ENCODE measurements at regions not wholly inside any gene's neighbourhood (a gene's known extent, or its start where the extent isn't known, plus 50 kb on each side); places are given as distances from the start of the nearest gene placed in this dataset.

GRCh38 chr5:173762930-173763329, 125.2 kb upstream of the CPEB4 start:
- no peak for DNase-seq (ENCODE audit: low read depth)

- DNase-seq (ENCODE audit: low read depth): no peak
Observed at GRCh38 chr5:173763410-173763809, 124.7 kb upstream of the CPEB4 start.

DNA sequence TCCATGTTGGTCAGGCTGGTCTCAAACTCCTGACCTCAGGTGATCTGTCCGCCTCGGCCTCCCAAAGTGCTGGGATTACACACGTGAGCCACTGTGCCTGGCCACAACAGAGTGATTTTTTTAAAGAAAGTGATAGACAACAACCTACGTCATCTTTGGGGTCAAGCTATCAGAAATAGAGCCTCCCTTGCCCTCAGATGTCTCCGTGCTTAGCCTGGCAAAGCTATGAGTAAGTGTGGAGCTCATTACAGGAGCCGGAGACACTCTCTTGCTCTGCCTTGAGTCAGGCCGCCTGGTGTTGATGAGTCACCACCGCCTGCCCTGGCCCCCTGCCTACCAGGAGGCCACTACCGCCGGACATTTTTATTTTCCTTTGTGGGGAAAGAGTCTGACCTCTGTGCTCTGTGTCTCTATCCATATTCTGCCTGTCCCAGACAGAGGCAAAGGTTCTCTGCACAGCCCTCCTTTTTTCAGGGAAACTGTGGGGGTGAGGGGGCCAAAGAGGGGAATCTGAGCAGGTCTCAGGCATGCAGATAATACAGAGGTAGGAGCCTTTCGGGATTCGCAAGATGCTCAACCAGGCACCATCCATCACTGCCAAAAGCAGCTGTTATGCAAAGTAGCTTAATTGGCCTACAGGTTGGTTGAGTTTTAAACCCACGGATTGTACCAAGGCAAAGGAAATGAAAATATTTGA, 123.7 kb upstream of the CPEB4 start:
- DNase-seq (ENCODE audit: low read depth): peak; percentile 97

- no peak for DNase-seq (ENCODE audit: low read depth)
Observed at GRCh38 chr5:173765029-173765644, 123.0 kb upstream of the CPEB4 start.

DNA sequence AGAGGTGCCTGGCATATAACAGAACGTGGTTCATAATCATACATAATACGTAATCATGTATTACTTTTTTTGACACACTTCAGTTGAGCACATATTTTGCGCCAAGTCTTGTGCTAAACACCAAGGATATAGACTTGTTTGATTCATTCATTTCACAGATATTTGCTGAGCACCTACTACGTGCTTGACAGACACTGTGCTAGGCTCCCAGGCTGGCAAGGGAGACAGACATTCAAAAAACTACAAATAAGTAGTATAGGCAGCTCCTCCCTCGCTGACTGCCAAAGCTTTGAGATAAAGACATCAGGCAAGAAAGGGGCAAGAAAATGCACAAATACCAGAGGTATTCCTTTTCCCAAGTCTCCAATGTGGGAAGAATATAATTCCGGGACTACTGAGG, 122.5 kb upstream of the CPEB4 start:
- DNase-seq (ENCODE audit: low read depth): no peak

DNA sequence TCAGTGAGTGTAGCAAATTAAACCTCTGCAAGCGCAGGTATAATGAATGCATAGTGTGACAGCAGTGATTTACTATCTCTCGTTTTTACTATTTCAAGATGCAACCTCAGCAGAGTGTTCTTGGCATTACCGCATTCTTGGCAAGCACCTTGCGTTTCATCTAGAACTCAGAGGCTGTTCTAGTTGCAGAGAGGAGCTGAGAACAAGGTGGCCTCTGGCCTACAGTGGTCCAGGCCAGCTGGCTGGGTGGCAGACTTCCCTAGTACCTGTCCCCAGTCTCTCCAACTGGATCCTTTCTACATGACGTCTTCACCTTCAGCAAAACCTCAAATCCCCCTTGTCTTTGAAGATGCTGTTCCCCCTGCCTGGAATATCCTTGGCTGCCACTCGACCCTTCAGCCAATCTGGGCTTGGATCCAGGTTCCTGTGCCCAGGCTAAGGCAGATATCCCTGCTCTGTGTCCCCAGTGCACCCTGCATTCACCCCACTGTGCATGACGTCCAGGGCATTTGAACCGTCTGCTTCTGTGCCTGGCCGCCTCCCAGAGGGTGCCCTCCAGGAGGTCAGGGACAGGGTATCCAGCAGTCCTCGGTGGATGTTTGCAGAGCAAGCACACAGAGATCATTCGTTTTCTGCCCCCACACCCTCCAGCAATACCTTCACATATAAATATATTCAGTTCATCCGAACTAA, 120.4 kb upstream of the CPEB4 start:
- no peak for DNase-seq (ENCODE audit: low read depth)

GRCh38 chr5:173768267-173768806, 119.8 kb upstream of the CPEB4 start:
- no peak for DNase-seq (ENCODE audit: low read depth)

DNA sequence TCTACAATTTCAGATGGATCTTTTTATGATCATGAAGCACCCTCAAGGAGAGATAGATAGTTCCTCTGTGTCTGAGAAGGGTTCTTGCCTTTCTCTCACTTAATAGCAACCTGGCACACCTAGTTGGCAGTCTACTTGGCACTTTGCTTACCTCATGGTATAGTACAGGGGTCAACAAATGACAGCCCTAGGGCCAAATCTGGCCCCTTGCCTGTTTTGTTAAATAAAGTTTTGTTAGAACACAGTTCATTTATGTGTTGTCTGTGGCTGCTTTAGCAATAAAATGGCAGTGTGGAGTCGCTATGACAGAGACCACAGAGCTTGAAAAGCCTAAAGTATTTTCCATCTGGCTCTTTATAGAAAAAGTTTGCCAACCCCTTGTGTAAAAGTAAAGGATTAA, 119.3 kb upstream of the CPEB4 start:
- DNase-seq (ENCODE audit: low read depth): no peak

- no peak for DNase-seq (ENCODE audit: low read depth)
Observed at GRCh38 chr5:173770637-173771036, 117.5 kb upstream of the CPEB4 start.

DNA sequence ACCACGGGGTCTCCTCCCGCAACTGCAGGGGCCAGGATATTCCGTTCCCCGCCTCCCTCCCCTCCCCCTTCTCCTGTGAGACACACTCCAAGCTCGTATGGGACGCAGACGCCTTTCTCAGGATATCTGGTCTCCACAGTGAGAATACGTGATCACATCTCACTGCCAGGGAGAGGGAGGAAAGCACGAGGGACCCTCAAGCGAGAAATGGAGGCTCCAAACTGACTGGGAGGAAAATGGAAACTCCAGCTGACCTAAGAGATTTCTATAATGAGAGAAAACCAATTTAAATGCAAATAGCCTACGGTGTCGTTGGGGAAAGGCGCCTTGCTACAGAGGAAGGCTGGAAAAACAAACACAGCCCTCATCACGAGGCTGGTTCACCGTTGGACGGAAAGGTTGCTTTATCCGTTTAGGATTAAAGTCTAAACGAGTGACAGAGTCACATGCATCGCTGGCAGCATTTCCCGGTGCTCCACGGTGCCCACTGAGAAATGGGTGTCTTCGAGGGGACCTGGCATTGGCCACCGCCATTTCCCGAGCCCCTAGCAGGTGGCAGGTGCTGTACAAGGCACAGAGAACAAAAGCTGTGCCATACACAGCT, 116.9 kb upstream of the CPEB4 start:
- DNase-seq (ENCODE audit: low read depth): no peak

DNA sequence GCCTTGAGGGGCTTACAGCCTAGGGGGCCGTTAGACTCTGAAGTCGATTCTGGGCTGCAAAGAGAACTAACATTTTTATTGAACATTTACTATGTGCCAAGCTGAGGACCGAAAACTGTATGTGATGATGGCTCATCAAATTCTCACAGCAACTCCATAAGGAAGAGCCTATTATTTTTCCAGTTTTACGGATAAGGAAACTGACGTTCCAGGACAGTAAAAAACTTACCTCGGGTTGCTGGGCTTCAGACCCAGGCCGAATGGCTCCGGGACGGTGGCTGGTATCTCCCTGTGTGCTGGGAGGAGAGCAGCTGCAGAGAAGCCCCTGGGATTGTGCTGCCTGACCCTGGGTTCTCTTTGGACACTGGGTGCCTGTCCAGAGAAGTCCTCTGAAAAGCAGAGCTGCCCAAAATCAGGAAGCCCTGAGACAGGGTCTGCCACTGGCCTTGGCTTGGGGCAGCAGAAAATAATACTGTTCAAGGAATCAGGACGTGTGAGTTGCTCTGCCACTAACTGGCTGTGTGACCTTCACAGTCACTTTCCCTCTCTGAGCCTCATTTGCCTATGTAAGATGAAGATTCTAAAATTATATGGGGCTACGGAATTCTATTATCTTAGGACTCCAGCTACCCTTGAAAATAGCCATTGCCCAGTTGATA, 116.3 kb upstream of the CPEB4 start:
- DNase-seq (ENCODE audit: low read depth): no peak

- no peak for DNase-seq (ENCODE audit: low read depth)
Observed at GRCh38 chr5:173772384-173773059, 115.6 kb upstream of the CPEB4 start.

- DNase-seq (ENCODE audit: low read depth): peak; percentile 74
Observed at GRCh38 chr5:173774271-173774761, 113.8 kb upstream of the CPEB4 start.

DNA sequence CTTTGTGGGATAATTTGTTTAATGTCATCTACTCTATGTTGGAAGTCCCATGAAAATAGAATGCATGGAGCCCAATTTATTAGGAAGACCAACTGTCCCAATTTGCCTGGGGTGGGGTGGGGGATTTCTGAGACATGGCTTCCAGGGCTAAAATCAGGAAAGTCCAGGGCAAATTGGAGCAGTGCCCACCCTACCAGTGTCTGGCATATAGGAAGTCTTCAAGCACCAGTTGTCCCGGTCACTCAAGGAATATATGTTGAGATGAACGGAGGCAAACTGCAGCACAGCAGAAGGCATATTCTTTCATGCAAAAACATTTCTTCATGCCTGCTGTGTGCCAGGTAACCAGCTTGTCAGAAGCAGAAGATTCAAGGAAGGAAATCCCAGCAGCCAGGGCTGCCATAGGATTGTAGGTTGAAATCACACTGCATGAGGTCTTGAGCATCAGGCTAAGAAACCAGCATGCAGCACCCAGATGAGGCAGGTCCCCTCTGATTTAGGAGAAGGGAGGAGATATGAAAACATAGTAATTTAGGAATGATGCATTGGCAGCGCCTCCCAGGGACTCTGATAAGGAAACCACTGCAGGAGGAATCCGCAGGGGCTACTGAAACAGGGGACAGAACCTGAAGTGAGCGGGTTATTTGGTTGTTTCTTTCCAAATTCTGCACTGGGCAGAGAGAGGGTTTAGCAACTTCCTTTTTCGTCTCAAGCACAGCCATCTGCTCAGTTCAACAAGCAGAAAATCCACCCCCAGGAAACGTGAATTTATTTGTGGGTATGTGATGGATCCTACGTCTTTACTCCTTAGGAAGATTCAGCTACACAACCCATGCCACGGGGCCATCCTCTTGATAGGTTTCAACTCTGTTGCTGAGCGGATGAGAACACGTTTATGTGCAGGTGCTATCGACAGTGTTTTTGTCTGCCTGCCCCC, 112.6 kb upstream of the CPEB4 start:
- DNase-seq (ENCODE audit: low read depth): no peak

DNA sequence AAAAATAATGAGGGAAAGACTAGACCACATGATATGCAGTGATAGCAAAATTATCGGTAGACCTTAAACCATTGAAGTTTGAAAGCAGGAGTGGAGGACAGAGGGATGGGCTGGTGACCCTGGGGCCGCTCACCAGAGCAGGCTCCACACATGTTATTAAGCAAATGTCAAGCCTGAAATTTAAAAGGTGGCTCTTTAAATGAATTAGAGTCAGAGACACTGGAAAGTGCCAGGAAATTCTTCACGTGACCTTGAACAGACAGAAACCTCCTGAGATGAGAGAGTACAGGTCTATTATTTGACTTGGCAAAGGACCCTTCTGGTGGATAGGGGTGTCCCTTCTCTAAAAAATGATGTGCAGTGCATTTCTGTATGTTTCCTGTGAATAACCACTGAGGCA, 111.0 kb upstream of the CPEB4 start:
- DNase-seq (ENCODE audit: low read depth): no peak

- DNase-seq (ENCODE audit: low read depth): no peak
Observed at GRCh38 chr5:173777674-173778073, 110.5 kb upstream of the CPEB4 start.

DNA sequence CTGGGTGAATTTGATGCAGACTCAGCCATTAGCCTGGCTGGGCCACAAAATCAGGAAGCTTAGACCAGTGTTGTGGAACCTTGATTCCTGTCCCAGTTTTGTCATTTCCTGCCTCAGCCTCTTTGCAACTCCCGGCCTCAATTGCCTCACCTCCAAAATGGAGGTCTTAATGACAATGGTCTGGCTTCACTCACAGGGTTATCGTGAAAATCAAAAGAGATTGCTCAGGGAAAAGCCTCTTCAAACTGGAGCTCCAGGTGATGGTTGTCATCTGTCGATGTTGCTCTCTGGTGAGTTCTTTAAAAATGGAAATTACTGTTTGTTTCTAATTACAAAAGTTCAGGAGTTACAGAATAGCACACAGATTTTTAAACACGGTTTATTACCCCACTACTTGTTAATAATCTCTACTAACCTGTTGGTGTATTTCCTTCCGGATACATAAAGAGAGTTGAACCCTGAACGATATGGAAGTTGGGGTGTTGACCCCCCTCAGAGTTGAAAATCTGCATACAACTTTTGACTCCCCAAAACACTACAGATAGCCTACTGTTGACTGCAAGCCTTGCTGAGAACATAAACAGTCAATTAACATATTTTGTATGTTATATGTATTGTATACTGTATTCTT, 109.9 kb upstream of the CPEB4 start:
- DNase-seq (ENCODE audit: low read depth): no peak

DNA sequence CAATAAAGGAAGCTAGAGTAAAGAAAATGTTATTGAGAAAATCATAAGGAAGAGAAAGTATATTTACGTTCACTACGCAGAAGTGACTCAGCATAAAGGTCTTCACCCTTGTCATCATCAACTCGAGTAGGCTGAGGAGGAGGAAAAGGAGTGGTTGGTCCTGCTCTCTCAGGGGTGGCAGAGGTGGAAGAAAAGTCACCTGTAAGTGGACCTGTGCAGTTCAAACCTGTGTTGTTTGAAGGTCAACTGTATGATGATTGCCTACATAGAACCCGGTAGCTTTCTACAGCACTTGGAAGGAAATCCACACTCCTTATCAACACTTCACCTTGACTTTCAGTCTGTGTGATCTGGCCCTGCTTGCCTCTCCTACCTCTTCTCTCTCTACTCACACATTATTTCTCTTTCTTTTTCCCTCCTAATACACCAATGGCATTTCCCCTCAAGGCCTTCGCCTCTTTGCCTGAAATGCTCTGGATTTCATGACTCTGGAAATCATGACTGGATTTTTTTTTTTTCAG, 109.3 kb upstream of the CPEB4 start:
- no peak for DNase-seq (ENCODE audit: low read depth)

All from myocyte (in vitro differentiated cells).